CD4-positive, alpha-beta T cell treated with Interferon gamma for 1 hour (primary cell): ENCODE measurements at regions not wholly inside any gene's neighbourhood (a gene's known extent, or its start where the extent isn't known, plus 50 kb on each side); places are given as distances from the start of the nearest gene placed in this dataset.

Experiments
- DNase-seq: peaks from one replicate; pipeline ENCODE4 v3.0.0-alpha.2; 2020

- DNase-seq, result no peak
Measured at GRCh38 chr7:84271543-84271942, 77.0 kb upstream of the SEMA3A start.

GRCh38 chr7:84264396-84264795 is 69.8 kb upstream of the SEMA3A start:
- DNase-seq, result no peak

- DNase-seq, result no peak
Measured at GRCh38 chr7:84263106-84263505, 68.5 kb upstream of the SEMA3A start.

GRCh38 chr7:84261509-84261908 is 66.9 kb upstream of the SEMA3A start:
- no peak for DNase-seq

- DNase-seq, result no peak
Measured at GRCh38 chr7:84258628-84259027, 64.0 kb upstream of the SEMA3A start.

- DNase-seq, result no peak
Measured at GRCh38 chr7:84256571-84256971, 62.0 kb upstream of the SEMA3A start.

- DNase-seq, result no peak
Measured at GRCh38 chr7:84251277-84251781, 56.7 kb upstream of the SEMA3A start.

GRCh38 chr7:84250452-84250851 is 55.9 kb upstream of the SEMA3A start:
- DNase-seq, result no peak

GRCh38 chr7:84249656-84250055 is 55.1 kb upstream of the SEMA3A start:
- no peak for DNase-seq

- no peak for DNase-seq
Measured at GRCh38 chr7:84248843-84249242, 54.3 kb upstream of the SEMA3A start.

GRCh38 chr7:84248267-84248666 is 53.7 kb upstream of the SEMA3A start:
- peak; percentile 7 for DNase-seq

GRCh38 chr7:84247591-84247990 is 53.0 kb upstream of the SEMA3A start:
- DNase-seq, result no peak

- no peak for DNase-seq
Measured at GRCh38 chr7:84245835-84246234, 51.2 kb upstream of the SEMA3A start.
